ENCODE measurements at regions not wholly inside any gene's neighbourhood (a gene's known extent, or its start where the extent isn't known, plus 50 kb on each side); places are given as distances from the start of the nearest gene placed in this dataset.

GRCh38 chr2:191554240-191554639 lies 123.7 kb upstream of the NABP1 start:
- TF ChIP-seq EZH2 (IDR thresholded peaks at IDR 0.05; ENCODE audit: borderline replicate concordance, low read length) = no peak
- TF ChIP-seq, protein P1, sequence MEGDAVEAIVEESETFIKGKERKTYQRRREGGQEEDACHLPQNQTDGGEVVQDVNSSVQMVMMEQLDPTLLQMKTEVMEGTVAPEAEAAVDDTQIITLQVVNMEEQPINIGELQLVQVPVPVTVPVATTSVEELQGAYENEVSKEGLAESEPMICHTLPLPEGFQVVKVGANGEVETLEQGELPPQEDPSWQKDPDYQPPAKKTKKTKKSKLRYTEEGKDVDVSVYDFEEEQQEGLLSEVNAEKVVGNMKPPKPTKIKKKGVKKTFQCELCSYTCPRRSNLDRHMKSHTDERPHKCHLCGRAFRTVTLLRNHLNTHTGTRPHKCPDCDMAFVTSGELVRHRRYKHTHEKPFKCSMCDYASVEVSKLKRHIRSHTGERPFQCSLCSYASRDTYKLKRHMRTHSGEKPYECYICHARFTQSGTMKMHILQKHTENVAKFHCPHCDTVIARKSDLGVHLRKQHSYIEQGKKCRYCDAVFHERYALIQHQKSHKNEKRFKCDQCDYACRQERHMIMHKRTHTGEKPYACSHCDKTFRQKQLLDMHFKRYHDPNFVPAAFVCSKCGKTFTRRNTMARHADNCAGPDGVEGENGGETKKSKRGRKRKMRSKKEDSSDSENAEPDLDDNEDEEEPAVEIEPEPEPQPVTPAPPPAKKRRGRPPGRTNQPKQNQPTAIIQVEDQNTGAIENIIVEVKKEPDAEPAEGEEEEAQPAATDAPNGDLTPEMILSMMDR (IDR thresholded peaks at IDR 0.05; ENCODE audit: low read length) = no peak
